MM.1S (cell line): ENCODE measurements at regions not wholly inside any gene's neighbourhood (a gene's known extent, or its start where the extent isn't known, plus 50 kb on each side); places are given as distances from the start of the nearest gene placed in this dataset.

Experiments
- DNase-seq: peaks from one replicate; pipeline ENCODE4 v3.0.0-alpha.2; 2015
- H2AFZ ChIP-seq: fragments of 300-600 bp; sonication (generic); 2 replicates; pipeline ENCODE4 v1.6.0; 2016; ENCODE audit warnings: antibody characterized with exemption, low read length
- H3F3A ChIP-seq: fragments of 300-600 bp; sonication (generic); 2 replicates; pipeline ENCODE4 v1.6.1; 2016; ENCODE audit warnings: mild to moderate bottlenecking, antibody characterized with exemption, low read length, moderate library complexity, mixed read lengths; ENCODE audit not compliant: insufficient read depth
- H3K27ac ChIP-seq: fragments of 300-600 bp; sonication (generic); 2 replicates; pipeline ENCODE4 v1.5.1; 2016; ENCODE audit warnings: mild to moderate bottlenecking, low read length
- H3K27me3 ChIP-seq: fragments of 300-600 bp; sonication (generic); replicated peaks from 2 replicates; pipeline ENCODE4 v1.6.0; 2016; ENCODE audit warnings: low read length; ENCODE audit not compliant: insufficient read depth
- H3K36me3 ChIP-seq: fragments of 300-600 bp; sonication (generic); replicated peaks from 2 replicates; pipeline ENCODE4 v1.6.1; 2016; ENCODE audit warnings: mild to moderate bottlenecking, low read length, mixed read lengths; ENCODE audit not compliant: insufficient read depth
- H3K4me1 ChIP-seq: fragments of 300-600 bp; sonication (generic); 2 replicates; pipeline ENCODE4 v1.6.1; 2016; ENCODE audit warnings: low read length, mixed read lengths
- H3K4me2 ChIP-seq: fragments of 300-600 bp; sonication (generic); 2 replicates; pipeline ENCODE4 v1.6.0; 2016; ENCODE audit warnings: low read depth, low read length
- H3K4me3 ChIP-seq: fragments of 300-600 bp; sonication (generic); 2 replicates; pipeline ENCODE4 v1.5.1; 2016; ENCODE audit warnings: low read length, mixed read lengths
- H3K79me2 ChIP-seq: fragments of 300-600 bp; sonication (generic); 2 replicates; pipeline ENCODE4 v1.6.1; 2016; ENCODE audit warnings: mixed run types, low read length, mixed read lengths
- H3K9ac ChIP-seq: fragments of 300-600 bp; sonication (generic); 2 replicates; pipeline ENCODE4 v1.6.1; 2016; ENCODE audit warnings: low read length, mixed read lengths
- H3K9me2 ChIP-seq: fragments of 300-600 bp; sonication (generic); replicated peaks from 2 replicates; pipeline ENCODE4 v1.6.1; 2016; ENCODE audit warnings: mild to moderate bottlenecking, low read length, mixed read lengths; ENCODE audit not compliant: insufficient read depth
- H3K9me3 ChIP-seq: fragments of 300-600 bp; sonication (generic); replicated peaks from 2 replicates; pipeline ENCODE4 v1.6.1; 2016; ENCODE audit warnings: mild to moderate bottlenecking, low read length, mixed read lengths; ENCODE audit not compliant: insufficient read depth
- H4K20me1 ChIP-seq: fragments of 300-600 bp; sonication (generic); 2 replicates; pipeline ENCODE4 v1.6.1; 2016; ENCODE audit warnings: mild to moderate bottlenecking, low read length, moderate library complexity, mixed read lengths; ENCODE audit not compliant: insufficient read depth
- EZH2 ChIP-seq: fragments of 300-600 bp; sonication (generic); optimal IDR thresholded peaks from 2 replicates; pipeline ENCODE3; 2017; ENCODE audit warnings: low read depth, mild to moderate bottlenecking, antibody characterized with exemption, low read length, mixed read lengths
- EZH2phosphoT487 ChIP-seq: fragments of 300-600 bp; sonication (generic); IDR thresholded peaks from 2 replicates; pipeline ENCODE4 v1.6.1; 2018; ENCODE audit warnings: antibody characterized with exemption, low read length
- TF ChIP-seq, protein P1 (sequence below): fragments of 300-600 bp; sonication (generic); IDR thresholded peaks from 2 replicates; pipeline ENCODE4 v1.5.1; 2016; ENCODE audit warnings: antibody characterized with exemption, low read length, mixed read lengths

DNA sequence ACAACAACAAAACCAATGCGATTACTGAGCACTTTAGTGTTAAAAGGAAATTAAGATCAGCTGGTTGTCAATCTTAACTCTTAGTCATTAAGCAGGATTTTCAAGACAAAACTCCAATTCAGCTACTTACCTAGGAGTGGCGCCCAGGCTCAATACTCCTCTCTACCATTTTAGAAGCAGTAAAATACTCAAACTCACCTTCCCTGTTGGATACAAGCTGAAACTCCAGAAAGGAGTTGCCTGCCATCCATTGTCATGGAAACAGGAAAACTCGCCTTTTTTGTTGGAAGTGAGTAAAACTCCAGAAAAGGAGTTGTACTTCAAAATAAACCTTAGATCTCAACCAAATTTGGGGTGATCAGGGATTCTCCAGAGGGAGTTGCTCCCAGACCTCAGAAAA is 127.0 kb upstream of the F3 start:
- Histone ChIP-seq H3K79me2 (no peaks in the 10 kb centered on the region), H3K27ac (no peak overlapping the region)

DNA sequence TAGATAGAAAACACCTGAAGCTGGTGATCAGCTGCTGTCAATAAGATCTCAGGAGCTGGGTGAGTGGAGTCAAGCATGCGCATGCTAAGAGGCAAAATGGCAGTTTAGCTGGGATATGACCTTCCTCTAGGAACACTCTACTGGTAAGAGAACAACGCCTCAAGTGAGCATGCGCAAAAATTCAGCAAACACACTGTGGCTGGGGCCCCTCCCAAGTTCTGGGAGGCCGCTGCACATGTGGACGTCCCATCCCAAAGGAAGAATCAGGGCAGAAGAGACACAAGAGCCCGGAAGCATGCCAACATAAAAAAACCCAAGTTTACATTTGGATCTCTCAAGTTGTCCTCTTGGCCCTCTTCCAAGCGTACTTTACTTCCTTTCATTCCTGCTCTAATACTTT is 126.3 kb upstream of the F3 start:
- Histone ChIP-seq H3K27ac (no peak overlapping the region), H3F3A (no peaks in the 10 kb centered on the region), H2AFZ (no peak overlapping the region), H3K79me2 (no peaks in the 10 kb centered on the region), H3K4me2 (no peak overlapping the region), H3K9me2 (no peaks in the 10 kb centered on the region), H3K27me3 (no peaks in the 10 kb centered on the region), H3K9me3 (no peaks in the 10 kb centered on the region), H3K4me1 (no peaks in the 10 kb centered on the region), H3K36me3 (no peaks in the 10 kb centered on the region), H3K4me3 (no peak overlapping the region), H4K20me1 (no peaks in the 10 kb centered on the region), H3K9ac (no peak overlapping the region)
- no peak for DNase-seq
- TF ChIP-seq EZH2phosphoT487 = no peak

More for the DNA sequence above, 127.0 kb upstream of the F3 start:
- no peak overlapping the region for H3K4me2 ChIP-seq
- no peaks in the 10 kb centered on the region for H4K20me1 ChIP-seq
- H3K27me3 ChIP-seq = no peaks in the 10 kb centered on the region
- DNase-seq = no peak
- no peaks in the 10 kb centered on the region for H3K9me2 ChIP-seq
- TF ChIP-seq EZH2 (no peak), EZH2phosphoT487 (no peak)
- TF ChIP-seq, protein P1, sequence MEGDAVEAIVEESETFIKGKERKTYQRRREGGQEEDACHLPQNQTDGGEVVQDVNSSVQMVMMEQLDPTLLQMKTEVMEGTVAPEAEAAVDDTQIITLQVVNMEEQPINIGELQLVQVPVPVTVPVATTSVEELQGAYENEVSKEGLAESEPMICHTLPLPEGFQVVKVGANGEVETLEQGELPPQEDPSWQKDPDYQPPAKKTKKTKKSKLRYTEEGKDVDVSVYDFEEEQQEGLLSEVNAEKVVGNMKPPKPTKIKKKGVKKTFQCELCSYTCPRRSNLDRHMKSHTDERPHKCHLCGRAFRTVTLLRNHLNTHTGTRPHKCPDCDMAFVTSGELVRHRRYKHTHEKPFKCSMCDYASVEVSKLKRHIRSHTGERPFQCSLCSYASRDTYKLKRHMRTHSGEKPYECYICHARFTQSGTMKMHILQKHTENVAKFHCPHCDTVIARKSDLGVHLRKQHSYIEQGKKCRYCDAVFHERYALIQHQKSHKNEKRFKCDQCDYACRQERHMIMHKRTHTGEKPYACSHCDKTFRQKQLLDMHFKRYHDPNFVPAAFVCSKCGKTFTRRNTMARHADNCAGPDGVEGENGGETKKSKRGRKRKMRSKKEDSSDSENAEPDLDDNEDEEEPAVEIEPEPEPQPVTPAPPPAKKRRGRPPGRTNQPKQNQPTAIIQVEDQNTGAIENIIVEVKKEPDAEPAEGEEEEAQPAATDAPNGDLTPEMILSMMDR = no peak
- no peak overlapping the region for H3K4me3 ChIP-seq
- H3F3A ChIP-seq = no peaks in the 10 kb centered on the region
- H3K36me3 ChIP-seq = no peaks in the 10 kb centered on the region
- H3K4me1 ChIP-seq = no peaks in the 10 kb centered on the region
- no peak overlapping the region for H2AFZ ChIP-seq
- no peaks in the 10 kb centered on the region for H3K9me3 ChIP-seq
- no peak overlapping the region for H3K9ac ChIP-seq

DNA sequence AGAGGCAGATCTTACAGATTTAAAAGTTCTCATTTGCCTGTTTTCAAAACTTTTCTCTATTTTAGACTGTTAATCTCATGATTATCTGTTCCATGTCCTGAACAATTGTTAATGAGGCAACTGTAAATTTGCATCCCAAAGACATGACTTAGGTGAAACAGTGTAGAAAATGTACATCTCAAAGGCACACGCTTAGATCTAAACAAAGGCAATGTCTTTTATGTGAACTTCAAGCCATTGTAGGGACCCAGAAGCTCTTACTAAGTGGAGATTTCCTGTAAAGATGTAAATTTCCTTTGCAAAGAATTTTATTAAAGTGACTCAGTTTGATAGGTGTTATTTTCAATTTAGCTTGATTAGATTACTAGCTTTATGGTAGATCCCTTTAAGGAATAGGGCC is 125.2 kb upstream of the F3 start:
- Histone ChIP-seq H3K4me3 (no peak overlapping the region), H3F3A (no peaks in the 10 kb centered on the region), H3K9me2 (no peaks in the 10 kb centered on the region), H3K27me3 (no peaks in the 10 kb centered on the region), H3K4me2 (no peak overlapping the region), H3K36me3 (no peaks in the 10 kb centered on the region), H3K27ac (no peak overlapping the region), H4K20me1 (no peaks in the 10 kb centered on the region), H3K9ac (no peak overlapping the region), H3K79me2 (no peaks in the 10 kb centered on the region), H3K9me3 (no peaks in the 10 kb centered on the region), H3K4me1 (no peaks in the 10 kb centered on the region), H2AFZ (no peak overlapping the region)
- TF ChIP-seq EZH2 (no peak), EZH2phosphoT487 (no peak)
- TF ChIP-seq, protein P1 = no peak
- DNase-seq = no peak

DNA sequence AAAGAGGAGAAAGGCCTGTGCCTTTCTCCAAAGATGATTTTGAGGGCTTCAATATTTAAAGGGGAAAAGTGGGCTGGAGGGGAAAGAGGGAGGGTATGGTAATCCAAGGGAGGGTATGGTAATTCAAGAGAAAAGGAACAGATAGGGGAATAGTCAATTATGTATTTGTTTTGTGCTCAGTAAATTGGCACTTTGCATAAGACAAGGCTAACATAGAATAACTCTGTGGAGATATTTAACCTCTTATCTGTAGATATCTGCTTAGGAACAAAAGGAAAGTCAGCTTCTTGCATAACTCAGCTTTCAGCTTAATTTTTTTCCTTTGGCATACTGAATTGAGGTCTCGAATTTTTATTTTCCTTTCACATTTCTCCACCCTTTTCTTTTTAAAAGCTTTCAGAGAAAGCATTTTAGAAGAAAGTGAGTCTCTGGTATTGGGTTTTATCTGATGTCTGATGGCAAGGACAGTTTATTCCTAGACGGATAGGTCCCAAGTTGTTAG is 119.9 kb upstream of the F3 start:
- Histone ChIP-seq H3K4me3 (no peak overlapping the region), H3F3A (no peaks in the 10 kb centered on the region), H3K4me1 (no peaks in the 10 kb centered on the region), H3K9me3 (no peaks in the 10 kb centered on the region), H3K27ac (no peak overlapping the region), H3K9ac (no peak overlapping the region), H3K79me2 (no peaks in the 10 kb centered on the region), H3K27me3 (no peaks in the 10 kb centered on the region), H4K20me1 (no peaks in the 10 kb centered on the region), H2AFZ (no peak overlapping the region), H3K9me2 (no peaks in the 10 kb centered on the region), H3K36me3 (no peaks in the 10 kb centered on the region), H3K4me2 (no peak overlapping the region)
- TF ChIP-seq EZH2 = no peak
- no peak for TF ChIP-seq EZH2phosphoT487
- TF ChIP-seq, protein P1 = no peak
- no peak for DNase-seq
